Activated T-helper 2 cell treated with anti-CD3 and anti-CD28 coated beads, Interferon-gamma antibody, Interleukin-2, Interleukin-4, amounts not matched to agents 10 μg/mL and 5 μg/mL and 100 μg/mL, durations not matched to agents 14 hours and 24 hours and 36 hours (primary cell): ENCODE measurements at regions not wholly inside any gene's neighbourhood (a gene's known extent, or its start where the extent isn't known, plus 50 kb on each side); places are given as distances from the start of the nearest gene placed in this dataset.

Experiments used
- DNase-seq: peaks from one replicate; pipeline ENCODE4 v3.0.0; 2021; ENCODE audit warnings: low spot score
- H3K27ac Mint-ChIP-seq: one replicate; pipeline ENCODE4 v1.8.0; 2021; ENCODE audit warnings: mixed read lengths
- H3K27me3 Mint-ChIP-seq: one replicate; pipeline ENCODE4 v1.8.0; 2021; ENCODE audit warnings: low read depth, mixed read lengths
- H3K36me3 Mint-ChIP-seq: one replicate; pipeline ENCODE4 v1.8.0; 2021; ENCODE audit warnings: low read depth, mixed read lengths
- H3K4me1 Mint-ChIP-seq: one replicate; pipeline ENCODE4 v1.8.0; 2021; ENCODE audit warnings: low read depth, mixed read lengths
- H3K4me3 Mint-ChIP-seq: one replicate; pipeline ENCODE4 v1.8.0; 2021; ENCODE audit warnings: low read depth, mild to moderate bottlenecking, moderate library complexity, mixed read lengths
- H3K9me3 Mint-ChIP-seq: one replicate; pipeline ENCODE4 v1.8.0; 2021; ENCODE audit warnings: mixed read lengths
- intact Hi-C: fragments of 100-400 bp; cut with micrococcal nuclease; formaldehyde crosslinking; loops from one replicate; pipeline ENCODE4 v1.15.1; 2023

- Mint-ChIP-seq H3K4me1 (no peaks in the 10 kb centered on the region), H3K36me3 (no peaks in the 10 kb centered on the region), H3K4me3 (no peak overlapping the region), H3K27me3 (peaks cover 3% of the 10 kb centered on the region), H3K27ac (no peak overlapping the region), H3K9me3 (no peaks in the 10 kb centered on the region)
- intact Hi-C loops, result no loop called here
- no peak for DNase-seq
Measured at GRCh38 chr10:113284635-113285034, 268.2 kb upstream of the HABP2 start.

- intact Hi-C loops, result no loop called here
- DNase-seq, result no peak
- H3K4me3 Mint-ChIP-seq, result no peak overlapping the region
- H3K4me1 Mint-ChIP-seq, result no peaks in the 10 kb centered on the region
- no peaks in the 10 kb centered on the region for H3K9me3 Mint-ChIP-seq
- H3K27me3 Mint-ChIP-seq, result peaks cover 3% of the 10 kb centered on the region
- no peak overlapping the region for H3K27ac Mint-ChIP-seq
- no peaks in the 10 kb centered on the region for H3K36me3 Mint-ChIP-seq
Measured at GRCh38 chr10:113285305-113285704, 267.5 kb upstream of the HABP2 start.

GRCh38 chr10:113287592-113287991 lies 265.3 kb upstream of the HABP2 start:
- no peak for DNase-seq
- no peaks in the 10 kb centered on the region for H3K4me1 Mint-ChIP-seq
- H3K4me3 Mint-ChIP-seq, result no peak overlapping the region
- no peak overlapping the region for H3K27ac Mint-ChIP-seq
- no peaks in the 10 kb centered on the region for H3K9me3 Mint-ChIP-seq
- H3K27me3 Mint-ChIP-seq, result no peaks in the 10 kb centered on the region
- H3K36me3 Mint-ChIP-seq, result no peaks in the 10 kb centered on the region
- intact Hi-C loops, result no loop called here

- no peaks in the 10 kb centered on the region for H3K36me3 Mint-ChIP-seq
- H3K9me3 Mint-ChIP-seq, result no peaks in the 10 kb centered on the region
- H3K4me3 Mint-ChIP-seq, result no peak overlapping the region
- no peaks in the 10 kb centered on the region for H3K4me1 Mint-ChIP-seq
- no peak overlapping the region for H3K27ac Mint-ChIP-seq
- DNase-seq, result no peak
- H3K27me3 Mint-ChIP-seq, result no peaks in the 10 kb centered on the region
- intact Hi-C loops, result no loop called here
Measured at GRCh38 chr10:113290137-113290536, 262.7 kb upstream of the HABP2 start.

- H3K9me3 Mint-ChIP-seq, result no peaks in the 10 kb centered on the region
- intact Hi-C loops, result no loop called here
Measured at GRCh38 chr10:113291413-113291812, 261.4 kb upstream of the HABP2 start.

GRCh38 chr10:113292086-113292485 lies 260.8 kb upstream of the HABP2 start:
- no peak overlapping the region for H3K27ac Mint-ChIP-seq
- no peak for DNase-seq
- intact Hi-C loops, result no loop called here
- no peaks in the 10 kb centered on the region for H3K27me3 Mint-ChIP-seq
- H3K36me3 Mint-ChIP-seq, result no peaks in the 10 kb centered on the region
- H3K4me3 Mint-ChIP-seq, result no peak overlapping the region
- no peaks in the 10 kb centered on the region for H3K9me3 Mint-ChIP-seq
- no peaks in the 10 kb centered on the region for H3K4me1 Mint-ChIP-seq

More at GRCh38 chr10:113291413-113291812, 261.4 kb upstream of the HABP2 start:
- H3K4me1 Mint-ChIP-seq, result no peaks in the 10 kb centered on the region
- H3K27me3 Mint-ChIP-seq, result no peaks in the 10 kb centered on the region
- no peak overlapping the region for H3K27ac Mint-ChIP-seq
- H3K4me3 Mint-ChIP-seq, result no peak overlapping the region
- no peaks in the 10 kb centered on the region for H3K36me3 Mint-ChIP-seq
- no peak for DNase-seq

GRCh38 chr10:113292743-113293142 lies 260.1 kb upstream of the HABP2 start:
- Mint-ChIP-seq H3K9me3 (no peaks in the 10 kb centered on the region), H3K27ac (no peak overlapping the region), H3K4me1 (no peaks in the 10 kb centered on the region), H3K4me3 (no peak overlapping the region), H3K27me3 (no peaks in the 10 kb centered on the region), H3K36me3 (no peaks in the 10 kb centered on the region)
- intact Hi-C loops, result no loop called here
- no peak for DNase-seq

GRCh38 chr10:113293167-113293566 lies 259.7 kb upstream of the HABP2 start:
- no peaks in the 10 kb centered on the region for H3K4me1 Mint-ChIP-seq
- no peaks in the 10 kb centered on the region for H3K36me3 Mint-ChIP-seq
- H3K4me3 Mint-ChIP-seq, result no peak overlapping the region
- DNase-seq, result no peak
- intact Hi-C loops, result no loop called here
- no peaks in the 10 kb centered on the region for H3K27me3 Mint-ChIP-seq
- no peaks in the 10 kb centered on the region for H3K9me3 Mint-ChIP-seq
- no peak overlapping the region for H3K27ac Mint-ChIP-seq

- Mint-ChIP-seq H3K4me3 (no peak overlapping the region), H3K27me3 (peaks cover 7% of the 10 kb centered on the region), H3K27ac (no peak overlapping the region), H3K36me3 (no peaks in the 10 kb centered on the region), H3K9me3 (no peaks in the 10 kb centered on the region), H3K4me1 (no peaks in the 10 kb centered on the region)
- no peak for DNase-seq
- intact Hi-C loops, result no loop called here
Measured at GRCh38 chr10:113294868-113295267, 258.0 kb upstream of the HABP2 start.

- DNase-seq, result no peak
- H3K4me3 Mint-ChIP-seq, result no peak overlapping the region
- H3K27me3 Mint-ChIP-seq, result peaks cover 9% of the 10 kb centered on the region
- no peaks in the 10 kb centered on the region for H3K36me3 Mint-ChIP-seq
- H3K9me3 Mint-ChIP-seq, result no peaks in the 10 kb centered on the region
- no peak overlapping the region for H3K27ac Mint-ChIP-seq
- no peaks in the 10 kb centered on the region for H3K4me1 Mint-ChIP-seq
- intact Hi-C loops, result no loop called here
Measured at GRCh38 chr10:113297226-113297625, 255.6 kb upstream of the HABP2 start.

- Mint-ChIP-seq H3K9me3 (no peaks in the 10 kb centered on the region), H3K27me3 (peaks cover 9% of the 10 kb centered on the region), H3K4me1 (no peaks in the 10 kb centered on the region), H3K36me3 (no peaks in the 10 kb centered on the region), H3K27ac (no peak overlapping the region), H3K4me3 (no peak overlapping the region)
- no peak for DNase-seq
- intact Hi-C loops, result no loop called here
Measured at GRCh38 chr10:113298616-113299015, 254.2 kb upstream of the HABP2 start.

- DNase-seq, result no peak
- no peaks in the 10 kb centered on the region for H3K9me3 Mint-ChIP-seq
- no peak overlapping the region for H3K4me3 Mint-ChIP-seq
- H3K27ac Mint-ChIP-seq, result no peak overlapping the region
- intact Hi-C loops, result no loop called here
- H3K4me1 Mint-ChIP-seq, result no peaks in the 10 kb centered on the region
- peaks cover 9% of the 10 kb centered on the region for H3K27me3 Mint-ChIP-seq
- H3K36me3 Mint-ChIP-seq, result no peaks in the 10 kb centered on the region
Measured at GRCh38 chr10:113300201-113300600, 252.7 kb upstream of the HABP2 start.

GRCh38 chr10:113300617-113301016 lies 252.2 kb upstream of the HABP2 start:
- Mint-ChIP-seq H3K4me3 (no peak overlapping the region), H3K27ac (no peak overlapping the region), H3K9me3 (no peaks in the 10 kb centered on the region), H3K4me1 (no peaks in the 10 kb centered on the region), H3K27me3 (peaks cover 9% of the 10 kb centered on the region), H3K36me3 (no peaks in the 10 kb centered on the region)
- no peak for DNase-seq
- intact Hi-C loops, result no loop called here

- peaks cover 9% of the 10 kb centered on the region for H3K27me3 Mint-ChIP-seq
- no peak overlapping the region for H3K27ac Mint-ChIP-seq
- DNase-seq, result no peak
- no peaks in the 10 kb centered on the region for H3K36me3 Mint-ChIP-seq
- H3K4me1 Mint-ChIP-seq, result no peaks in the 10 kb centered on the region
- H3K9me3 Mint-ChIP-seq, result no peaks in the 10 kb centered on the region
- intact Hi-C loops, result no loop called here
- H3K4me3 Mint-ChIP-seq, result no peak overlapping the region
Measured at GRCh38 chr10:113301342-113301984, 251.4 kb upstream of the HABP2 start.
